GM12892 (cell line): ENCODE measurements at regions not wholly inside any gene's neighbourhood (a gene's known extent, or its start where the extent isn't known, plus 50 kb on each side); places are given as distances from the start of the nearest gene placed in this dataset.
"Not testable (repeated sequence)": the region's sequence is repeated elsewhere in the genome, so short reads cannot be mapped to it uniquely, and the experiment has no call there.

Experiments used
- DNase-seq: peaks from one replicate; pipeline ENCODE4 v3.0.0; 2011; ENCODE audit not compliant: insufficient read length
- FAIRE-seq: peaks from 2 replicates; lab custom pipeline; 2011; peaks lifted over from hg19 to GRCh38; lab: Jason Lieb, UNC
- POLR2A ChIP-seq: IDR thresholded peaks from 2 replicates; pipeline ENCODE4 v1.6.1; 2011; ENCODE audit warnings: low read depth, low read length, control low read depth
- POLR2AphosphoS5 ChIP-seq: IDR thresholded peaks from 2 replicates; pipeline ENCODE4 v1.6.1; 2011; ENCODE audit warnings: low read depth, low read length, control low read depth
- TAF1 ChIP-seq: IDR thresholded peaks from 2 replicates; pipeline ENCODE4 v1.6.1; 2011; ENCODE audit warnings: low read depth, mild to moderate bottlenecking, control low read depth, low read length, borderline replicate concordance

GRCh38 chr7:46108272-46108671 is 187.2 kb upstream of the IGFBP3 start:
- TF ChIP-seq TAF1 (no peak), POLR2AphosphoS5 (no peak), POLR2A (no peak)
- DNase-seq (no peak), FAIRE-seq (no peak)

- FAIRE-seq = no peak
These were observed 186.6 kb upstream of the IGFBP3 start for GRCh38 chr7:46107610-46108217.

GRCh38 chr7:46100521-46100920 is 179.4 kb upstream of the IGFBP3 start:
- TF ChIP-seq POLR2A (no peak), TAF1 (no peak), POLR2AphosphoS5 (no peak)
- no peak for FAIRE-seq
- DNase-seq = no peak

More at GRCh38 chr7:46107610-46108217, 186.6 kb upstream of the IGFBP3 start:
- DNase-seq = no peak
- no peak for TF ChIP-seq TAF1
- no peak for TF ChIP-seq POLR2A
- no peak for TF ChIP-seq POLR2AphosphoS5

- TF ChIP-seq POLR2AphosphoS5 (no peak), TAF1 (no peak), POLR2A (no peak)
- FAIRE-seq = no peak
- no peak for DNase-seq
These were observed 178.0 kb upstream of the IGFBP3 start for GRCh38 chr7:46099076-46099475.

DNA sequence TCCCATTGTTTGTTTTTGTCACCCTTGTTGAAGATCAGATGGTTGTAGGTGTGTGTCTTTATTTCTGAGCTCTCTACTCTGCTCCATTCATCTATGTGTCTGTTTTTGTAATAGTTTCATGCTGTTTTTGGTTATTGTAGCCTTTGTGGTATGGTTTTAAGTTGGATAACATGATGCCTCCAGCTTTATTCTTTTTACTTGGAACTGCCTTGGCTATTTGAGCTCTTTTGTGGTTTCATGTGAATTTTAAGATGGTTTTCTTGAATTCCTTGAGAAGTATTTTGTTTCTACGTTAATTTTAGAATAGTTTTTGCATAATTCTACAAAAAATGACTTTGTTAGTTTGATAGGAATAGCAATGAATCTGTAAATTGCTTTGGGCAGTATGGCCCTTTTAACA is 170.0 kb upstream of the IGFBP3 start:
- TF ChIP-seq POLR2A = no peak
- no peak for TF ChIP-seq POLR2AphosphoS5
- no peak for TF ChIP-seq TAF1
- FAIRE-seq (no peak), DNase-seq (no peak)

- FAIRE-seq (no peak), DNase-seq (no peak)
- no peak for TF ChIP-seq POLR2A
- no peak for TF ChIP-seq POLR2AphosphoS5
- TF ChIP-seq TAF1 = no peak
These were observed 168.2 kb upstream of the IGFBP3 start for GRCh38 chr7:46089281-46089680.

DNA sequence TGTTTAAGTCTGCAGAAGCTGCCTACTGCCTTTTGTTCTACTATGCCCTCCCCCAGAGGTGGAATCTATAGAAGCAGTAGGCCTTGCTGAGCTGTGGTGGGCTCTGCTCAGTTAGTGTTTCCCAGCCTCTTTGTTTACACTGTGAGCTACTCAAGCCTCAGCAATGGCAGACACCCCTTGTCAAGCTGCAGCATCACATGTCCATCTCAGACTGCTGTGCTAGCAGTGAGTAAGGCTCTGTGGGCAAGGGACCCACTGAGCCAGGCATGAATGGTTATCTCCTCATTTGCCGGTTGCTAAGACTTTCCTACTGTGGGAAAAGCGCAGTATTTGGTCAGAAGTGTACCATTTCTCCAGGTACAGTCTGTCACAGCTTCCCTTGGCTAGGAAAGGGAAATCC is 167.4 kb upstream of the IGFBP3 start:
- FAIRE-seq, DNase-seq: not testable (repeated sequence)

- DNase-seq (no peak), FAIRE-seq (no peak)
- TF ChIP-seq TAF1 = no peak
- no peak for TF ChIP-seq POLR2A
- no peak for TF ChIP-seq POLR2AphosphoS5
These were observed 159.6 kb upstream of the IGFBP3 start for GRCh38 chr7:46080595-46081159.

GRCh38 chr7:46079421-46079820 is 158.3 kb upstream of the IGFBP3 start:
- TF ChIP-seq POLR2AphosphoS5 (no peak), TAF1 (no peak), POLR2A (no peak)
- FAIRE-seq (no peak), DNase-seq (no peak)

- no peak for FAIRE-seq
- no peak for DNase-seq
- TF ChIP-seq TAF1 (no peak), POLR2A (no peak)
These were observed 155.5 kb upstream of the IGFBP3 start for GRCh38 chr7:46076527-46076926.

DNA sequence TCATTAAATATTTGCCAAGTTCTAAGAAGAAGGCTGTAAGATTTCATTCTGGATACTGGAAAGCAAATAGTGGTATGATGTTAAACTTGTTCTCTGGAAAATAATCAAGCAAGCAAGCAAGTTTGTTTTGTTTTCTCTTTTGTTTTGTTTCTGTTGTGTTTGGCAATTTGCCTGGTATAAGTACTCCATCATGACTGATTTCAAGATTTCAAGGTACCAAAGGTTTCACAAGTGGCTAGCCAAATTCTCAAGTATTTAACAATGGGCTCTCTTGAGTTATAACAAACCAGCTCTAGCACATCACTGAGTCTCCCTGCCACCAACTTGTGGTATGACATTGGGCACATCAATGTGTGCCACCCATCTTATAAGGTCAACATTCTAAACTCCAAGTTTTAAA is 151.7 kb upstream of the IGFBP3 start:
- FAIRE-seq = no peak
- TF ChIP-seq POLR2A (no peak), POLR2AphosphoS5 (no peak)
- DNase-seq = no peak

DNA sequence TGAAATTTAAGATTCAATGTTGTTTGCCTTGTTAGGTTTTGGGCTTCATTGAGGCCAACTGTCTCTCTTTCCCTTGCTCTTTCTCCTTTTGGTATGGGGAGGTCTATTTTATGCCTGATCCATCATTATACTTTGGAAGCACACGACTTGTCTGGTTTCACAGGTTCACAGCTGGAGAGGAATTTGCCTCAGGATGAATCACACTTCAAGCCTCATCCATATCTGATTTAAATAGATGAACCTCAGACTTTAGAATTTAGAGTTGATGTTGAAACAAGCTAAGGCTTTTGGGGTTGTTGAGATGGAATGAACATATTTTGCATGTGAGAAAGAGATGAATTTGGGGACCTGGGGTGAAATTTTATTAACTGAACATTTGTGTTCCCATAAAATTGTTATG is 150.5 kb upstream of the IGFBP3 start:
- TF ChIP-seq POLR2A (no peak), TAF1 (no peak), POLR2AphosphoS5 (no peak)
- FAIRE-seq = no peak
- no peak for DNase-seq

DNA sequence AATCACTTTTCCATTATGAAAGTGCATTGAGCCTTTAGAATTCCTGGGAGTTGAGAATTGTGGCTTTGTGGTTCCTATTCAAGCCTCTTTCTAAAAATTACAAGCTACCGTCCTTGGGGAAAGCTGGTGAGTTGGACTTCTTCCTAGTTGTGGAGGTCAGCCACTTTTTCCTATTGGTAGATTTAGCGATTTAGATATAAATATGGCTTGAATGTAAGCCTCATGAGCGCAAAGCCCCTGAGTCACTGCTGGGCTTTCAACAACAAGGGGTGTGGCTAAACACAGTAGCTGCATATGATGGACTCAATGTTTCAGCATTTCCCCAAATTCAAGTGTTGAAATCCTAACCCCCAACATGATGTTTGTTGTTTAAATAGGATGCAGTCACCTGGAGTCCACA is 150.0 kb upstream of the IGFBP3 start:
- TF ChIP-seq POLR2AphosphoS5 (no peak), TAF1 (no peak), POLR2A (no peak)
- DNase-seq = no peak
- no peak for FAIRE-seq
